ENCODE measurements at regions not wholly inside any gene's neighbourhood (a gene's known extent, or its start where the extent isn't known, plus 50 kb on each side); places are given as distances from the start of the nearest gene placed in this dataset.

- TF ChIP-seq, protein P1, sequence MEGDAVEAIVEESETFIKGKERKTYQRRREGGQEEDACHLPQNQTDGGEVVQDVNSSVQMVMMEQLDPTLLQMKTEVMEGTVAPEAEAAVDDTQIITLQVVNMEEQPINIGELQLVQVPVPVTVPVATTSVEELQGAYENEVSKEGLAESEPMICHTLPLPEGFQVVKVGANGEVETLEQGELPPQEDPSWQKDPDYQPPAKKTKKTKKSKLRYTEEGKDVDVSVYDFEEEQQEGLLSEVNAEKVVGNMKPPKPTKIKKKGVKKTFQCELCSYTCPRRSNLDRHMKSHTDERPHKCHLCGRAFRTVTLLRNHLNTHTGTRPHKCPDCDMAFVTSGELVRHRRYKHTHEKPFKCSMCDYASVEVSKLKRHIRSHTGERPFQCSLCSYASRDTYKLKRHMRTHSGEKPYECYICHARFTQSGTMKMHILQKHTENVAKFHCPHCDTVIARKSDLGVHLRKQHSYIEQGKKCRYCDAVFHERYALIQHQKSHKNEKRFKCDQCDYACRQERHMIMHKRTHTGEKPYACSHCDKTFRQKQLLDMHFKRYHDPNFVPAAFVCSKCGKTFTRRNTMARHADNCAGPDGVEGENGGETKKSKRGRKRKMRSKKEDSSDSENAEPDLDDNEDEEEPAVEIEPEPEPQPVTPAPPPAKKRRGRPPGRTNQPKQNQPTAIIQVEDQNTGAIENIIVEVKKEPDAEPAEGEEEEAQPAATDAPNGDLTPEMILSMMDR (IDR thresholded peaks at IDR 0.05; ENCODE audit: control extremely low read depth in 1 of 3, insufficient read depth in 1 of 3, low read depth in 1 of 3, low read length in 3 of 3): no peak
- TF ChIP-seq JUND (IDR thresholded peaks at IDR 0.05; ENCODE audit: low read length) (no peak), POLR2A (IDR thresholded peaks at IDR 0.05; ENCODE audit: control extremely low read depth in 1 of 2, low read depth in 2 of 2, low read length in 2 of 2) (no peak), POLR2AphosphoS5 (IDR thresholded peaks at IDR 0.05; ENCODE audit: low read depth, low read length) (no peak), CBX8 (IDR thresholded peaks at IDR 0.05; ENCODE audit: borderline replicate concordance, low read depth, low read length) (no peak), CREB1 (IDR thresholded peaks at IDR 0.05) (no peak)
Observed at GRCh38 chr15:70241561-70242320, 144.0 kb upstream of the TLE3 start.

Measured in H1 (cell line).